Lung (tissue), 11 donors: ENCODE measurements at regions not wholly inside any gene's neighbourhood (a gene's known extent, or its start where the extent isn't known, plus 50 kb on each side); places are given as distances from the start of the nearest gene placed in this dataset.
"Not testable (repeated sequence)": the region's sequence is repeated elsewhere in the genome, so short reads cannot be mapped to it uniquely, and the experiment has no call there.

Source experiments
- ATAC-seq: fragments of 200-7000 bp; cut with Tn5 transposase; one replicate; pipeline ENCODE4 v1.9.1; 2020; ENCODE audit warnings: moderate number of reproducible peaks; ENCODE audit not compliant: insufficient read depth, low FRiP score
- DNase-seq, 3 donors: peaks; one replicate each; pipeline ENCODE4 v3.0.0-alpha.2; 2013 to 2017
- H3K27ac ChIP-seq, 2 donors: one replicate each; pipeline ENCODE4 v1.5.1; 2013; ENCODE audit warnings: mild to moderate bottlenecking in 2 of 2, moderate library complexity in 2 of 2, control low read depth in 1 of 2, inconsistent platforms in 1 of 2, low read depth in 1 of 2, low read length in 1 of 2
- H3K27me3 ChIP-seq, 3 donors: one replicate each; pipeline ENCODE4 v1.5.1; 2013; ENCODE audit warnings: low read length in 2 of 3; ENCODE audit not compliant: control insufficient read depth in 3 of 3, insufficient read depth in 3 of 3
- H3K36me3 ChIP-seq, 4 donors: one replicate each; pipeline ENCODE4 v1.5.1; 2013; ENCODE audit warnings: low read length in 4 of 4, mild to moderate bottlenecking in 1 of 4, moderate library complexity in 1 of 4; ENCODE audit not compliant: control insufficient read depth in 4 of 4, insufficient read depth in 4 of 4
- H3K4me1 ChIP-seq, 5 donors: one replicate each; pipeline ENCODE4 v1.5.1; 2013; ENCODE audit warnings: low read length in 5 of 5, mild to moderate bottlenecking in 2 of 5, moderate library complexity in 1 of 5; ENCODE audit not compliant: control insufficient read depth in 5 of 5, insufficient read depth in 5 of 5
- H3K4me3 ChIP-seq: one replicate; pipeline ENCODE4 v1.5.1; 2013; ENCODE audit warnings: mild to moderate bottlenecking, control low read depth, moderate library complexity
- H3K9ac ChIP-seq, 2 donors: one replicate each; pipeline ENCODE4 v1.5.1; 2013; ENCODE audit warnings: low read length in 2 of 2, control low read depth in 1 of 2; ENCODE audit not compliant: insufficient read depth in 1 of 2
- H3K9me3 ChIP-seq, 4 donors: one replicate each; pipeline ENCODE4 v1.5.1; 2013; ENCODE audit warnings: low read length in 3 of 4, mild to moderate bottlenecking in 1 of 4, moderate library complexity in 1 of 4; ENCODE audit not compliant: control insufficient read depth in 4 of 4, insufficient read depth in 3 of 4
- WGBS, 2 donors: extraction: QIAGEN DNeasy Blood & Tissue Kit; methylation state at CpG; one replicate each; pipeline ENCODE4 v1.1.7; 2013; 5-methylcytosine and 5-hydroxymethylcytosine counted together
- TF ChIP-seq, protein P1 (sequence below): IDR thresholded peaks from 2 replicates; pipeline ENCODE4 v1.5.1; 2012; ENCODE audit warnings: mild to moderate bottlenecking; ENCODE audit errors: control extremely low read depth, extremely low read depth
- donor health status: control.
- donor health status: control.
- donor health status: Bipolar disorder and iron deficiency.
- donor health status: healthy.
- donor health status: DM: yes; HTN: yes; CAD: no.

DNA sequence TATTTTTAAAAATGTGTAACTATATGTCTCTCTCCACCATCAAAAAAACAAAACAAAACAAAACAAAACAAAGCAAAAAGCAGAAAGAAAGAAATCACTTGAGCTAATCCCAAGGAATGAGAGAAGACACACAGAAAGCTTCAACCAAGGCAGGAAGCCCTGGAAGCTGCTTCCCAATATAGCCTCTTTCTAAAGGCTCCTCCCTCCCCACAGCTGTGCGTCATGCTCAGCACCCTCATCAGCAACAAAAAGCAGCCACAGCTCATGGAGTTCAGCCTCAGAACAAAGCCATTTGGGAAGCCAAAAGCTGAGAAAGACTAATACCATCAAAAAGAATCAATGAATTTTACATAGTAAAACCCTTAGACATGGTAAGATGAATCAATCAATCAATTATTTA is 501.6 kb upstream of the SMIM31 start:
- H3K36me3 ChIP-seq = no peaks in the 10 kb centered on the region
- H3K27me3 ChIP-seq = no peaks in the 10 kb centered on the region
- no peaks in the 10 kb centered on the region for H3K4me1 ChIP-seq
- no peak for ATAC-seq
- TF ChIP-seq, protein P1, sequence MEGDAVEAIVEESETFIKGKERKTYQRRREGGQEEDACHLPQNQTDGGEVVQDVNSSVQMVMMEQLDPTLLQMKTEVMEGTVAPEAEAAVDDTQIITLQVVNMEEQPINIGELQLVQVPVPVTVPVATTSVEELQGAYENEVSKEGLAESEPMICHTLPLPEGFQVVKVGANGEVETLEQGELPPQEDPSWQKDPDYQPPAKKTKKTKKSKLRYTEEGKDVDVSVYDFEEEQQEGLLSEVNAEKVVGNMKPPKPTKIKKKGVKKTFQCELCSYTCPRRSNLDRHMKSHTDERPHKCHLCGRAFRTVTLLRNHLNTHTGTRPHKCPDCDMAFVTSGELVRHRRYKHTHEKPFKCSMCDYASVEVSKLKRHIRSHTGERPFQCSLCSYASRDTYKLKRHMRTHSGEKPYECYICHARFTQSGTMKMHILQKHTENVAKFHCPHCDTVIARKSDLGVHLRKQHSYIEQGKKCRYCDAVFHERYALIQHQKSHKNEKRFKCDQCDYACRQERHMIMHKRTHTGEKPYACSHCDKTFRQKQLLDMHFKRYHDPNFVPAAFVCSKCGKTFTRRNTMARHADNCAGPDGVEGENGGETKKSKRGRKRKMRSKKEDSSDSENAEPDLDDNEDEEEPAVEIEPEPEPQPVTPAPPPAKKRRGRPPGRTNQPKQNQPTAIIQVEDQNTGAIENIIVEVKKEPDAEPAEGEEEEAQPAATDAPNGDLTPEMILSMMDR = no peak
- H3K9ac ChIP-seq = no peak overlapping the region
- no peak overlapping the region for H3K4me3 ChIP-seq
- peaks cover 0 to 1% (median 0%) of the 10 kb centered on the region in 4 donors for H3K9me3 ChIP-seq
- no peak overlapping the region for H3K27ac ChIP-seq
- peak in 2 of 3 donors; percentile 22 to 29 for DNase-seq
- 11 to 16% methylated on average over 1 of the region's 1 CpG for WGBS, 2 donors

DNA sequence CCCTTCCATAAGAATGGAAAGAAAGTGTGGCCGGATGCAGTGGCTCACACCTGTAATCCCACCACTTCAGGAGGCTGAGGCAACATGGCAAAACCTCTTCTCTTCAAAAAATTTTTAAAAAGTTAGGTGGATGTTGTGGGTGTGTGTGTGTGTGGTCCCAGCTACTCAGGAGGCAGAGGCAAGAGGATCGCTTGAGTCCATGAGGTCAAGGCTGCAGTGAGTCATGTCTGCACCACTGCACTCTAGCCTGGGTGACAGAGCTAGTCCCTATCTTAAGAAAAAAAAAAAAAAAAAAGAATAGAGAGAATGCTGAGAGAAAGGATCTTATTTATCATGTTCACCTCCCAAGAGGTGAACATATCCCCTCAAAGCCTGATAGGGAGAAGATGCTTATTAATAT is 492.1 kb upstream of the SMIM31 start:
- TF ChIP-seq, protein P1 = no peak
- no peak for DNase-seq
- ATAC-seq = no peak
- H3K27ac ChIP-seq = no peak overlapping the region
- no peaks in the 10 kb centered on the region for H3K4me1 ChIP-seq
- no peak overlapping the region for H3K4me3 ChIP-seq
- no peaks in the 10 kb centered on the region for H3K9me3 ChIP-seq
- no peaks in the 10 kb centered on the region for H3K27me3 ChIP-seq
- no peak overlapping the region for H3K9ac ChIP-seq
- WGBS, 2 donors = 86 to 92% methylated on average over 2 of the region's 2 CpGs
- H3K36me3 ChIP-seq = no peaks in the 10 kb centered on the region

DNA sequence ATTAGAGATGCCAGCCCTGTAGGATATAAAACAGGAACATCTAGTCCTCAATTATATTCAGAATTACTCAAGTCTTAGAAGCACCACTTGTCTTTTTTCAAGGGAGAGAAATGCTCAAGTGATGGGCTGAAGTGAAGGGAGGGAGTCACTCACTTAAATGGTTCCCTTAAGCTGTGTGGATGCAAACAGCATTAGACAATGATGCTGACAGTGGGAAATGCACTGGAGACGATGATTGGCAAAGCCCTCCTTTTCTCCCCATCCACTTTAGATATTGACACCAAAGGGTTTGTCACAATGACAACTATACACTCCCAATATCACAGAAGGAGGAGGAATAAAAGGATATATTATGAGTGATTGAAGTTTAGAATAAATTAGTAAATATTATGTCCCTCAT is 491.4 kb upstream of the SMIM31 start:
- DNase-seq, H3K4me1 ChIP-seq, H3K27me3 ChIP-seq, H3K4me3 ChIP-seq, H3K36me3 ChIP-seq, H3K9ac ChIP-seq, ATAC-seq, H3K27ac ChIP-seq, H3K9me3 ChIP-seq: not testable (repeated sequence)
- 60 to 81% methylated on average over 1 of the region's 1 CpG for WGBS, 2 donors

DNA sequence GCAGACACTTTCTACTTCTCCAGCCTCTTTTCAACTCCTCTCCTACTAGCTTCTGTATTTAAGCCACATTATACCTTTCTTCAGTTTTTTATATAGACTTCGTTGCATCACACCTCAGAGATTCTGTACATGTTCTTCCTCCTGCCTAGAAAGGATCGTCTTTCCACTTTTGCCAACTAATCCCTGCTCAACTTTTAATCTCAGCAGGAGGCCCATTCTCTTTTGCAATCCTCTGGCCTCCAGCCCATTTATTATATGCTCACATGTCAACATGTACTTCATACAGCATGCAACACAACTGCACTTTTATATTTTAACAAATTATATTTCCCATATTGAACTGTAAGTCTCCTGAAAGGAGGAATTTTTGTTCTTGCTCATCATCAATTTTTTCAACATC is 476.5 kb upstream of the SMIM31 start:
- not testable (repeated sequence) for ATAC-seq, H3K9me3 ChIP-seq, H3K27ac ChIP-seq, H3K9ac ChIP-seq, H3K4me1 ChIP-seq, H3K27me3 ChIP-seq, H3K36me3 ChIP-seq, H3K4me3 ChIP-seq
- peak; percentile 12 to 54 (median 23) for DNase-seq
- 54 to 70% methylated on average over 2 of the region's 2 CpGs for WGBS, 2 donors

DNA sequence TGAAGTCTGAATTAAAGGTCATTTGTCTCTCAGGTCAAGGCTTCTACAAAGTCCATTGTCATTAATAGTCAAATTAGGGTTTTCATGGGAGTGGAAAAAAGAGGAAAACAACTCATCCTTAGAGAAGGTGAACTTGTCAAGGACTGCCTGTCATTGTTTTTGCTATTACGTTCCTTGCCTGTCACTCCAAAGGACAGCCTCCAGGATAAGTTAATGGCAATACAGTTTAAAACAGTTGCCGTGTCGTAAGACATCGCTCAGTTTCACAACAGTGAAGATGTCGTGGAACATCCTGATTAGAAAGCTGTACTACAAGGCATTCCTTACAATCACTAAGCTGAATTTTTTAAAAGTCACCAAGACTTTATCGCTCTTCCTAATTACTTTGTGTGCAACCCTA is 466.8 kb upstream of the SMIM31 start:
- TF ChIP-seq, protein P1 = no peak
- Histone ChIP-seq H3K27me3 (no peaks in the 10 kb centered on the region), H3K4me1 (no peaks in the 10 kb centered on the region), H3K9me3 (no peaks in the 10 kb centered on the region), H3K9ac (no peak overlapping the region), H3K27ac (no peak overlapping the region), H3K36me3 (no peaks in the 10 kb centered on the region), H3K4me3 (no peak overlapping the region)
- 79 to 85% methylated on average over 6 of the region's 6 CpGs for WGBS, 2 donors
- DNase-seq (no peak), ATAC-seq (no peak)
